HUES48 (cell line): ENCODE measurements at regions not wholly inside any gene's neighbourhood (a gene's known extent, or its start where the extent isn't known, plus 50 kb on each side); places are given as distances from the start of the nearest gene placed in this dataset.

Source experiments
- H3K27ac ChIP-seq: one replicate; pipeline ENCODE4 v1.7.0; 2013; ENCODE audit warnings: low read depth, low read length, inconsistent platforms
- H3K27me3 ChIP-seq: 2 replicates; pipeline ENCODE4 v1.6.1; 2013; ENCODE audit warnings: mild to moderate bottlenecking, low read length; ENCODE audit not compliant: control insufficient read depth, insufficient read depth
- H3K36me3 ChIP-seq: 2 replicates; pipeline ENCODE4 v1.6.1; 2013; ENCODE audit warnings: low read length; ENCODE audit not compliant: control insufficient read depth, insufficient read depth
- H3K4me1 ChIP-seq: 2 replicates; pipeline ENCODE4 v1.6.1; 2013; ENCODE audit warnings: mild to moderate bottlenecking, low read length; ENCODE audit not compliant: control insufficient read depth, insufficient read depth
- H3K4me3 ChIP-seq: 2 replicates; pipeline ENCODE4 v1.5.1; 2013; ENCODE audit warnings: mild to moderate bottlenecking, low read depth, low read length
- H3K9ac ChIP-seq: 2 replicates; pipeline ENCODE4 v1.6.1; 2013; ENCODE audit warnings: mild to moderate bottlenecking, low read depth, low read length, moderate library complexity
- H3K9me3 ChIP-seq: 2 replicates; pipeline ENCODE4 v1.6.1; 2013; ENCODE audit warnings: low read length; ENCODE audit not compliant: control insufficient read depth, insufficient read depth

DNA sequence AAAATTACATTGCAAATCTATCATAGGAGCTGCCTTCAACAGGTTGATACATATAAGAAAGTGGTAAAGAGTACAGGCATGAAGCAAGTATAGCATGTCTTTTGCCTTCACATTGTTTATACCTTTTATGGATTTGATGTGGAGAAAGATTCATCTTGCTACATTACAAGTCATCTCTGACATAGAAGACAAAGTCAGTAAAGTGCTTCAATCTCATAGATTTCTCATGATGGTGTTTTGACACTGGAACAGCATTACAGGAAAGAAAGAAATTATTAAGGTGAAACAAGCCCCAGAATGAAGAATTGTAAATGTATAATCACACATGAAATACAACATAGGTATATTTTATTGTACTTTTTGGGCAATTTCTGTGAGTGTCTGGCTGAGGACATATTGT, 580.7 kb upstream of the MMS22L start:
- no peak overlapping the region for H3K9ac ChIP-seq
- no peak overlapping the region for H3K27ac ChIP-seq
- no peak overlapping the region for H3K4me3 ChIP-seq
- H3K9me3 ChIP-seq, result no peaks in the 10 kb centered on the region
- H3K4me1 ChIP-seq, result peaks cover 13% of the 10 kb centered on the region
- no peaks in the 10 kb centered on the region for H3K36me3 ChIP-seq
- H3K27me3 ChIP-seq, result no peaks in the 10 kb centered on the region

- Histone ChIP-seq H3K27me3 (no peaks in the 10 kb centered on the region), H3K9me3 (no peaks in the 10 kb centered on the region), H3K4me1 (peaks cover 20% of the 10 kb centered on the region), H3K36me3 (no peaks in the 10 kb centered on the region), H3K9ac (no peak overlapping the region), H3K27ac (no peak overlapping the region), H3K4me3 (no peak overlapping the region)
Observed at GRCh38 chr6:97864366-97864765, 581.4 kb upstream of the MMS22L start.

GRCh38 chr6:97864826-97865225, 581.8 kb upstream of the MMS22L start:
- H3K9me3 ChIP-seq, result no peaks in the 10 kb centered on the region

DNA sequence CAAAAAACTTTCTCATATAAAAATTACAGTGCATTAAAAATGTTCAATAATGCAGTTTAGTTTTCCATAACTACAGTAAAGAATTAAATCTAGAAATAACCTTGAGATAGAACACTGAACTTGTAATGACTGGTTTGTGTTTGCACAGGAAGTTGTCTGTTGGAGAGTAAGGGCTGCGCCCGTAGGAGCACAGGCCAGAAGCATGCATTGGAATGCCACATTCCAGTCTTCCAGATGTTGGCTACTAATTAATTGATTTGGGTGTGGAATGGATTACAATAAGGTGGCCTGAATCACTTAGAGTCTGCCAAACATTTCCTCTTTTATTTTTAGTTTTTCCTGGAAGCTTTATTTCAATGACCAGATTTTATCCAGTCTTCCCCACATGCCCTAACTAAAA, 582.6 kb upstream of the MMS22L start:
- Histone ChIP-seq H3K4me1 (peaks cover 30% of the 10 kb centered on the region), H3K36me3 (no peaks in the 10 kb centered on the region), H3K4me3 (no peak overlapping the region), H3K27me3 (no peaks in the 10 kb centered on the region), H3K9ac (no peak overlapping the region), H3K9me3 (no peaks in the 10 kb centered on the region), H3K27ac (no peak overlapping the region)

More at GRCh38 chr6:97864826-97865225, 581.8 kb upstream of the MMS22L start:
- H3K27ac ChIP-seq, result no peak overlapping the region
- H3K4me3 ChIP-seq, result no peak overlapping the region
- H3K4me1 ChIP-seq, result peaks cover 24% of the 10 kb centered on the region
- no peaks in the 10 kb centered on the region for H3K36me3 ChIP-seq
- no peaks in the 10 kb centered on the region for H3K27me3 ChIP-seq
- no peak overlapping the region for H3K9ac ChIP-seq

- no peak overlapping the region for H3K4me3 ChIP-seq
- H3K27ac ChIP-seq, result no peak overlapping the region
- H3K36me3 ChIP-seq, result no peaks in the 10 kb centered on the region
- H3K9ac ChIP-seq, result no peak overlapping the region
- no peaks in the 10 kb centered on the region for H3K9me3 ChIP-seq
- no peaks in the 10 kb centered on the region for H3K27me3 ChIP-seq
- H3K4me1 ChIP-seq, result peaks cover 30% of the 10 kb centered on the region
Observed at GRCh38 chr6:97866616-97867015, 583.6 kb upstream of the MMS22L start.

GRCh38 chr6:97867177-97867576, 584.2 kb upstream of the MMS22L start:
- Histone ChIP-seq H3K4me3 (no peak overlapping the region), H3K9ac (no peak overlapping the region), H3K27ac (no peak overlapping the region), H3K36me3 (no peaks in the 10 kb centered on the region), H3K4me1 (peaks cover 30% of the 10 kb centered on the region), H3K27me3 (no peaks in the 10 kb centered on the region), H3K9me3 (no peaks in the 10 kb centered on the region)

- Histone ChIP-seq H3K36me3 (no peaks in the 10 kb centered on the region), H3K27ac (no peak overlapping the region), H3K4me3 (no peak overlapping the region), H3K9ac (no peak overlapping the region), H3K9me3 (no peaks in the 10 kb centered on the region), H3K27me3 (no peaks in the 10 kb centered on the region), H3K4me1 (peaks cover 30% of the 10 kb centered on the region)
Observed at GRCh38 chr6:97870273-97870672, 587.3 kb upstream of the MMS22L start.

DNA sequence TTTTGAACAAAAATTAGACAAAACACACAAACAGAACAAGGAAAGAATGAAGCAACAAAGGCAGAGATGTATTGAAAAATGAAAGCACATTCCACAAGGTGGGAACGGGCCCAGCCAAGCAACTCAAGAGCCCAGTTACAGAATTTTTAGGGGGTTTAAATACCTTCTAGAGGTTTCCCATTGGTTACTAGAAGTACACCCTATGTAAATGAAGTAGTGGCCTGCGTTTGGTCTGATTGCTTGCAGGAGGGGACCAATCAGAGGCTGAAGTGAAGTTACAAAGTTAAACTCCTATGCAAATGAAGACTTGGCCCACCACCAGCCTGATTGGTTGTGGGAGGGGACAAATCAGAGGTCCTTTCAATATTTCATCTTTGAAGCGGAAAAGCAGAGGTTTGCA, 593.7 kb upstream of the MMS22L start:
- Histone ChIP-seq H3K36me3 (no peaks in the 10 kb centered on the region), H3K27me3 (no peaks in the 10 kb centered on the region), H3K9ac (no peak overlapping the region), H3K9me3 (no peaks in the 10 kb centered on the region), H3K4me3 (no peak overlapping the region), H3K27ac (no peak overlapping the region), H3K4me1 (peaks cover 10% of the 10 kb centered on the region)

DNA sequence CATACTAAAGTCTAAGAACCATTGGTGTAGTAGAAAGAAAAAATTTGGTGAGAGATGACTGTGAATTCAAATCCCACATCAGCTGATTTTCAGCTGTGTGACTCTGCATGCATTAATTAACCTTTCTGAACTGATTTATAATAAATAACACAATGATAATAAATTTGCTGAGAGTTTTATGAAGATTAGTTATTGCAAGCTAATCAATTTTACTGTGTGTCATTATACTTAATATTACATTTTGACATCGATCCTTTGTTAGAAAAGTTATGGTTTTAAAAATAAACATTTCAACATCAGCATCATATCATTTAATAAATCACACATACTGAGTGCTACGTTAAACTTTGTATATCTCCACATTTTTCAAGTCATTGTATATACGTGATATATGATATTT, 599.7 kb upstream of the MMS22L start:
- no peak overlapping the region for H3K4me3 ChIP-seq
- no peak overlapping the region for H3K9ac ChIP-seq
- H3K27ac ChIP-seq, result no peak overlapping the region
- no peaks in the 10 kb centered on the region for H3K36me3 ChIP-seq
- peaks cover 37% of the 10 kb centered on the region for H3K4me1 ChIP-seq
- no peaks in the 10 kb centered on the region for H3K9me3 ChIP-seq
- H3K27me3 ChIP-seq, result no peaks in the 10 kb centered on the region

DNA sequence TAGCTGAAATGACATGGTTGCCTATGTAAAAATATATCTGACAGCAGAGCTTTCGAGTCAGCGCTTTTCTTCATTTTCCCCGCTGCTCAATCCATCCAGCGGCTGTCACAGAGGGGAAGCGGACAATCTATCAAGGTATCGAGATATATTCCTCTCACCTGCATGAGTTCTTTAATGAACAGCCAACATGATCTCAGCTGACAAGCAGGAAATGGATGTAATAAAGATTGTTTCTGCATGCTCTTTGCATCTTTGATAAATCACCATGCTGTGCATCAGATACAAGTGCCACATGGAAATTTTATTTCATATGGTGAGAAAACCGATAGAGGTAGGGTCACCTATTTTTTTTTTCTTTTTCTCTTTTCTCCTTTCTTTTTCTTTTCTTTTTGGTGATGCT, 602.3 kb upstream of the MMS22L start:
- peaks cover 27% of the 10 kb centered on the region for H3K4me1 ChIP-seq
- no peaks in the 10 kb centered on the region for H3K27me3 ChIP-seq
- no peak overlapping the region for H3K27ac ChIP-seq
- H3K4me3 ChIP-seq, result no peak overlapping the region
- no peaks in the 10 kb centered on the region for H3K36me3 ChIP-seq
- H3K9ac ChIP-seq, result no peak overlapping the region
- no peaks in the 10 kb centered on the region for H3K9me3 ChIP-seq

- Histone ChIP-seq H3K4me3 (no peak overlapping the region), H3K27me3 (no peaks in the 10 kb centered on the region), H3K36me3 (no peaks in the 10 kb centered on the region), H3K9ac (no peak overlapping the region), H3K4me1 (peaks cover 27% of the 10 kb centered on the region), H3K27ac (no peak overlapping the region), H3K9me3 (no peaks in the 10 kb centered on the region)
Observed at GRCh38 chr6:97885828-97886227, 602.8 kb upstream of the MMS22L start.

DNA sequence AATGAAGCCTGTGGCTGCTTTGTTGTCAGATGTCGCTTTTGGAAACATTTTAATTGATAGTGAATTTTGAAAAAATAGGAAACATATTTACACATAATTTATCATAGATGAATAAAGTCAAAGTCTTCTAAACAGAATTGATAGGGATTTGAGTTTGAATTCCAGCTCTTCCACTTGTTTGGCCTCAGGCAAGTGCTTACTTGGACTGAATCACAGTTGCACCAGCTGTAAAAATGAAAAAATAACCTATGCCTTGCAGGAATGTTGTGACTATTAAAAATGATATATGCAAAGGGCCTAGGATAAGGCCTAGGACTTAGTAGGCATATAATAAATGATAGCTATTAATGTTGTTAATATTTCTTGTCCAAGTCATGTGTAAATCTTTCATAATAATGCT, 618.5 kb upstream of the MMS22L start:
- Histone ChIP-seq H3K4me1 (no peaks in the 10 kb centered on the region), H3K9me3 (peaks cover 2% of the 10 kb centered on the region; the same call in 1 of the 2 replicates), H3K36me3 (no peaks in the 10 kb centered on the region), H3K27me3 (no peaks in the 10 kb centered on the region), H3K27ac (no peak overlapping the region), H3K9ac (no peak overlapping the region), H3K4me3 (no peak overlapping the region)
